ENCODE measurements at regions not wholly inside any gene's neighbourhood (a gene's known extent, or its start where the extent isn't known, plus 50 kb on each side); places are given as distances from the start of the nearest gene placed in this dataset.

DNA sequence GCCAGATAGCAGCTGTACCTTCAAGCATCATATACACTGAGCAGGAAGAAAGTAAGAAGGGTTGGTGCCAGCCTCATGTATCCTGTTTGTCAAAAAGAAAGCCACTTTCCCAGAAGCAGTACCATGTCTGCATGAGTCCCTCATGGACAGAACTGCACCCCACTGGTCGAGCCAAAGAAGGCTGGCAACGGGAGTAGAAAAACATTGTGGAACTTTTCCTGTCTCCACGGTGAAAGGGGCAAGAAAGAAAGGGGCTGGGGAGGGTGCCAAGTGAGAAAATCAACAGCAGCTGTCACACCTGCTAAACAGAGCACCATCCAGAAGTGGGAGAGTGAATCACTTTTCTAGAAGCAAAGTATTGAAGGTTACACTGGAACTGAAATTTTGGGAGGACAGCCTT, 621.7 kb downstream of the LMO4 start:
- Histone ChIP-seq H3K36me3 (ENCODE audit: low read depth, missing control alignments) (no peaks in the 10 kb centered on the region), H3K9me3 (no peaks in the 10 kb centered on the region), H3K4me3 (no peak overlapping the region), H3K27me3 (no peaks in the 10 kb centered on the region), H3K4me1 (no peaks in the 10 kb centered on the region), H3K27ac (no peak overlapping the region)
- 54 to 69% methylated on average over 3 of the region's 3 CpGs for WGBS, 2 donors
- DNase-seq = no peak
- TF ChIP-seq POLR2A (IDR thresholded peaks at IDR 0.05) = no peak
- TF ChIP-seq, protein P1, sequence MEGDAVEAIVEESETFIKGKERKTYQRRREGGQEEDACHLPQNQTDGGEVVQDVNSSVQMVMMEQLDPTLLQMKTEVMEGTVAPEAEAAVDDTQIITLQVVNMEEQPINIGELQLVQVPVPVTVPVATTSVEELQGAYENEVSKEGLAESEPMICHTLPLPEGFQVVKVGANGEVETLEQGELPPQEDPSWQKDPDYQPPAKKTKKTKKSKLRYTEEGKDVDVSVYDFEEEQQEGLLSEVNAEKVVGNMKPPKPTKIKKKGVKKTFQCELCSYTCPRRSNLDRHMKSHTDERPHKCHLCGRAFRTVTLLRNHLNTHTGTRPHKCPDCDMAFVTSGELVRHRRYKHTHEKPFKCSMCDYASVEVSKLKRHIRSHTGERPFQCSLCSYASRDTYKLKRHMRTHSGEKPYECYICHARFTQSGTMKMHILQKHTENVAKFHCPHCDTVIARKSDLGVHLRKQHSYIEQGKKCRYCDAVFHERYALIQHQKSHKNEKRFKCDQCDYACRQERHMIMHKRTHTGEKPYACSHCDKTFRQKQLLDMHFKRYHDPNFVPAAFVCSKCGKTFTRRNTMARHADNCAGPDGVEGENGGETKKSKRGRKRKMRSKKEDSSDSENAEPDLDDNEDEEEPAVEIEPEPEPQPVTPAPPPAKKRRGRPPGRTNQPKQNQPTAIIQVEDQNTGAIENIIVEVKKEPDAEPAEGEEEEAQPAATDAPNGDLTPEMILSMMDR (IDR thresholded peaks at IDR 0.05) = no peak
- intact Hi-C loops (cut with DNase I; ENCODE audit: low total_unique reads) = loop anchor here (5.0 kb wide), 1 partner anchor 623 kb away; the partner anchor contains the start of gene LMO4

DNA sequence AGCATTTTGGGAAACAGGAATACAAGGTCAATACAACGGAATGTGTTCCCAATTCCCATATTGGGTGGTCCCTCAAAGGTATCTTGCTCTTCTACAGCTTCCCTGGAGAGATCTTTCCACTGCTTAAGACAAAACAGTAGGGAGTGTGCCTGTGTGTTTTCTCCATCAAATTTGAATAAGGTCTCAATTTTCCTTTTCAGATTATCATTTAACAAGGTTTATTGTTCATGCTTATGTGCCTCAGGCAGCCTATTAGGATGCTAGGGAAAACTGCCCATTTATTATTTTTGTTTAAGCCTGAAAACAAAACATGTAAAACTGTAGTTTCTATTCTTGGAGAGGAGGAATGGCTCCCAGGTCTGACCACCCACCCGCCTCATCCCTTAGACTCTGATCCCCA, 622.7 kb downstream of the LMO4 start:
- no peak for TF ChIP-seq POLR2A (IDR thresholded peaks at IDR 0.05)
- TF ChIP-seq, protein P1 (IDR thresholded peaks at IDR 0.05) = no peak
- DNase-seq = no peak
- no peaks in the 10 kb centered on the region for H3K9me3 ChIP-seq
- 66 to 69% methylated on average over 2 of the region's 2 CpGs for WGBS, 2 donors
- H3K4me1 ChIP-seq = no peaks in the 10 kb centered on the region
- H3K36me3 ChIP-seq (ENCODE audit: low read depth, missing control alignments) = no peaks in the 10 kb centered on the region
- no peak overlapping the region for H3K27ac ChIP-seq
- intact Hi-C loops (cut with DNase I; ENCODE audit: low total_unique reads) = loop anchor here (5.0 kb wide), 1 partner anchor 624 kb away; the partner anchor contains the start of gene LMO4
- H3K4me3 ChIP-seq = no peak overlapping the region
- no peaks in the 10 kb centered on the region for H3K27me3 ChIP-seq

DNA sequence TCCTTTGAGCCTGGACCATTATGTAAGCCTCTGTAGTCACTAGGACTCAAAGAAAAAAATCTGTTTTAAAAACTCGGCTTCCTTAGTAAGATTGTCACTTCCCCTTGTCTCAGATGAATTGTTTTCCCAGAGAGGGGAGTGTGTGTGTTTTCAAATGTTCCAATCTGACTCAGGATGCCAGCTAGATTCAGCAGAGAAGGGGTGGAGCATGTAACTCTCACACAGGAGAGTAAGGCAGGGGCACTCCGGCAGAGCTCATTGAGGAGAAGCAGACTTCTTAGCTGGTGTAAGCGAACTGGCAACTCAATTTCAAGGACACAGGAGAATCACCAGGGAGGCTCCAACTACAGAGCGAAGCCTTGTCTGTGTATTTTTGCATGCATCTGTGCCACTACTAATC, 623.2 kb downstream of the LMO4 start:
- intact Hi-C loops (cut with DNase I; ENCODE audit: low total_unique reads) = loop anchor here (5.0 kb wide), 1 partner anchor 625 kb away; the partner anchor contains the start of gene LMO4
- no peak overlapping the region for H3K4me3 ChIP-seq
- no peaks in the 10 kb centered on the region for H3K36me3 ChIP-seq (ENCODE audit: low read depth, missing control alignments)
- no peaks in the 10 kb centered on the region for H3K9me3 ChIP-seq
- H3K4me1 ChIP-seq = no peaks in the 10 kb centered on the region
- no peak overlapping the region for H3K27ac ChIP-seq
- no peak for DNase-seq
- H3K27me3 ChIP-seq = no peaks in the 10 kb centered on the region
- TF ChIP-seq POLR2A (IDR thresholded peaks at IDR 0.05) = no peak
- TF ChIP-seq, protein P1 (IDR thresholded peaks at IDR 0.05) = no peak
- 40 to 59% methylated on average over 4 of the region's 4 CpGs for WGBS, 2 donors

DNA sequence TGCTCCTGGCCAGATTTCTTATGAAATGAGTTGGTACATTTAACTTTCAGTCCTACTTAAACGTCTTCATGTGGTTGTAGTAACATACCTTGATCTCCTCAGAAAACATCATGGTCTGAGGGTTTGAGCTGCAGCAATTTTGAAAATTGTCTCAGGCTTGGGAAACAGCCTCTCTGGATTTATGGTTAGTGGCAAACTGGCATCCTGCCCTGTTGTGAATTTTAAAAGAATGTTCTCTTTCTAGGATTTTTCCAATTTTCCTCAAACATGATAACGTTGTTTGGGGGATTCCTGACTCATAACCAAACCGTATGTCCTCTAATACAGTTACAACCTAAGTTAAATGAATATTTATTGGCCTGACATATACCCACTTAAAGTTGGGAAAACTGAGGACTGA, 624.4 kb downstream of the LMO4 start:
- WGBS, 2 donors = 65 to 73% methylated on average over 3 of the region's 3 CpGs
- H3K27me3 ChIP-seq = no peaks in the 10 kb centered on the region
- TF ChIP-seq, protein P1 (IDR thresholded peaks at IDR 0.05) = no peak
- TF ChIP-seq POLR2A (IDR thresholded peaks at IDR 0.05) = no peak

DNA sequence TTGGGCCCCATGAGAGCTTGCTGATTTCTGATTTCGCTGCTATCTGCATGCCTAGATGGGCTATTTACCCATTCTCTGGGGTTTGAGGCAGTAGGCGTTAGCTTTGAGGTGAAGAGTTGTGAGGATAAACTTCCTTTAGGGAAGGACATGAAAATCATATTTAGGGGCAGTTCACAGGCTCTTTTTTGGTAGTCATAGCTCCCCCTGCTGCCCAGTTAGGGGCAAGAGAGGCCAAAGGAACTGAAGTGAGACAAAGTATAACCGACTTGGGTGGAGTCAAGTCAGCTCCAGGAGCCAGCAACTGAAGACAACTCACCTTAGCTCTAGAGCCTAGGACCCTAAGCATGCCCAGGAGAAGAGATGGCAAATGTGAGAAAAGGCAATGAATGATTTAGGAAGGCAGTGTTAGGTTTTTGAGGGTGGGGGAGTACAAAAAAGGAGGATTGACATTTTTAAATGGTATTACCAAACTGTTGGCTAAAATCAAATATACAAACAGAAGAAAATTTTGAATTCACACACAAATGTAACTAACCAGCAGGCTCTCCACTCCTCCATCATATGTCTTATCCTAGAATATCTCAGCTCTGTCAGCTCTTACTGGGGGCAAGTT, 625.2 kb downstream of the LMO4 start:
- intact Hi-C loops (cut with DNase I; ENCODE audit: low total_unique reads) = loop anchor here (5.0 kb wide), 1 partner anchor 627 kb away; the partner anchor contains the start of gene LMO4
- WGBS, 2 donors = 50 to 51% methylated on average over 3 of the region's 3 CpGs
- no peaks in the 10 kb centered on the region for H3K36me3 ChIP-seq (ENCODE audit: low read depth, missing control alignments)
- H3K27ac ChIP-seq = no peak overlapping the region
- H3K27me3 ChIP-seq = no peaks in the 10 kb centered on the region
- TF ChIP-seq, protein P1 (IDR thresholded peaks at IDR 0.05) = peak in 2 of 3 experiments; percentile 48 to 54
- no peak for TF ChIP-seq POLR2A (IDR thresholded peaks at IDR 0.05)
- no peaks in the 10 kb centered on the region for H3K9me3 ChIP-seq
- H3K4me1 ChIP-seq = no peaks in the 10 kb centered on the region
- peak; percentile 76 for DNase-seq
- H3K4me3 ChIP-seq = no peak overlapping the region

More for the DNA sequence above, 624.4 kb downstream of the LMO4 start:
- Histone ChIP-seq H3K27ac (no peak overlapping the region), H3K4me3 (no peak overlapping the region), H3K9me3 (no peaks in the 10 kb centered on the region), H3K4me1 (no peaks in the 10 kb centered on the region), H3K36me3 (ENCODE audit: low read depth, missing control alignments) (no peaks in the 10 kb centered on the region)
- DNase-seq = no peak
- intact Hi-C loops (cut with DNase I; ENCODE audit: low total_unique reads) = loop anchor here (5.0 kb wide), 1 partner anchor 626 kb away; the partner anchor contains the start of gene LMO4

All from testis (tissue), 2 donors.